Keratinocyte (primary cell): ENCODE measurements at regions not wholly inside any gene's neighbourhood (a gene's known extent, or its start where the extent isn't known, plus 50 kb on each side); places are given as distances from the start of the nearest gene placed in this dataset.

Source experiments
- DNase-seq: peaks from one replicate; pipeline ENCODE4 v3.0.0-alpha.2; 2011; ENCODE audit warnings: low read depth, missing footprints, low spot score
- FAIRE-seq: peaks from 2 replicates; lab custom pipeline; 2011; peaks lifted over from hg19 to GRCh38; lab: Jason Lieb, UNC
- H2AFZ ChIP-seq: 2 replicates; pipeline ENCODE4 v1.6.0; 2012; ENCODE audit warnings: low read length, control low read depth, inconsistent platforms; ENCODE audit not compliant: control insufficient read depth
- H3K27ac ChIP-seq: 2 replicates; pipeline ENCODE4 v1.5.1; 2011; ENCODE audit warnings: low read length; ENCODE audit not compliant: control insufficient read depth, insufficient read depth
- H3K27me3 ChIP-seq: 3 replicates; pipeline ENCODE4 v1.6.0; 2011; ENCODE audit warnings: low read length; ENCODE audit not compliant: control insufficient read depth, insufficient read depth; ENCODE audit errors: extremely low read depth
- H3K36me3 ChIP-seq, 2 experiments: 2 replicates in 1 of 2; 3 replicates in 1 of 2; pipeline ENCODE4 v1.5.1; 2011; ENCODE audit warnings: low read length in 2 of 2, mild to moderate bottlenecking in 1 of 2; ENCODE audit not compliant: control insufficient read depth in 2 of 2, insufficient read depth in 2 of 2; ENCODE audit errors: extremely low read depth in 1 of 2
- H3K4me1 ChIP-seq: 3 replicates; pipeline ENCODE4 v1.5.1; 2011; ENCODE audit warnings: low read length; ENCODE audit not compliant: control insufficient read depth, insufficient read depth; ENCODE audit errors: extremely low read depth
- H3K4me2 ChIP-seq: 3 replicates; pipeline ENCODE4 v1.6.0; 2011; ENCODE audit warnings: low read depth, low read length; ENCODE audit not compliant: control insufficient read depth, insufficient read depth; ENCODE audit errors: extremely low read depth
- H3K4me3 ChIP-seq, 3 experiments: fragments of 200-600 bp in 1 of 3; sonication (generic) in 1 of 3; 2 replicates in 2 of 3; 3 replicates in 1 of 3; pipeline ENCODE4 v1.5.1; 2011 to 2016; ENCODE audit warnings: low read length in 3 of 3, mild to moderate bottlenecking in 3 of 3, control low read depth in 2 of 3, inconsistent platforms in 1 of 3, low read depth in 1 of 3, mixed read lengths in 1 of 3, mixed run types in 1 of 3, moderate library complexity in 1 of 3; ENCODE audit not compliant: control insufficient read depth in 2 of 3, insufficient read depth in 2 of 3; ENCODE audit errors: extremely low read depth in 1 of 3
- H3K79me2 ChIP-seq: 2 replicates; pipeline ENCODE4 v1.6.0; 2012; ENCODE audit warnings: low read length; ENCODE audit not compliant: control insufficient read depth, insufficient read depth
- H3K9ac ChIP-seq: 3 replicates; pipeline ENCODE4 v1.6.0; 2011; ENCODE audit warnings: low read length; ENCODE audit not compliant: control insufficient read depth, insufficient read depth; ENCODE audit errors: extremely low read depth
- H3K9me1 ChIP-seq: 3 replicates; pipeline ENCODE4 v1.6.0; 2011; ENCODE audit warnings: low read length; ENCODE audit not compliant: control insufficient read depth, insufficient read depth; ENCODE audit errors: extremely low read depth
- H3K9me3 ChIP-seq: 2 replicates; pipeline ENCODE4 v1.5.1; 2012; ENCODE audit warnings: low read depth, low read length; ENCODE audit not compliant: control insufficient read depth
- H4K20me1 ChIP-seq: 3 replicates; pipeline ENCODE4 v1.6.0; 2011; ENCODE audit warnings: low read length; ENCODE audit not compliant: control insufficient read depth, insufficient read depth; ENCODE audit errors: extremely low read depth
- EZH2 ChIP-seq: IDR thresholded peaks from one replicate; pipeline ENCODE4 v1.6.1; 2012; ENCODE audit warnings: inconsistent platforms, mild to moderate bottlenecking, low read length, moderate library complexity
- dilution Hi-C: fragments of 300-500 bp; cut with MboI; formaldehyde crosslinking; loops from one replicate; pipeline ENCODE4 v1.7.0; 2020; ENCODE audit warnings: low sequenced_read_pairs; ENCODE audit not compliant: extremely low pct_ligation_motif_present
- TF ChIP-seq, protein P1 (sequence below), 3 experiments: IDR thresholded peaks in 1 of 3; conservative IDR thresholded peaks in 1 of 3; optimal IDR thresholded peaks in 1 of 3; 2 replicates in 2 of 3; 3 replicates in 1 of 3; pipeline versions ENCODE3 to v1.5.1; 2011; ENCODE audit warnings: low read length in 3 of 3, mild to moderate bottlenecking in 3 of 3, moderate library complexity in 2 of 3, control low read depth in 1 of 3, inconsistent platforms in 1 of 3; ENCODE audit not compliant: insufficient read depth in 2 of 3; ENCODE audit errors: extremely low read depth in 1 of 3

DNA sequence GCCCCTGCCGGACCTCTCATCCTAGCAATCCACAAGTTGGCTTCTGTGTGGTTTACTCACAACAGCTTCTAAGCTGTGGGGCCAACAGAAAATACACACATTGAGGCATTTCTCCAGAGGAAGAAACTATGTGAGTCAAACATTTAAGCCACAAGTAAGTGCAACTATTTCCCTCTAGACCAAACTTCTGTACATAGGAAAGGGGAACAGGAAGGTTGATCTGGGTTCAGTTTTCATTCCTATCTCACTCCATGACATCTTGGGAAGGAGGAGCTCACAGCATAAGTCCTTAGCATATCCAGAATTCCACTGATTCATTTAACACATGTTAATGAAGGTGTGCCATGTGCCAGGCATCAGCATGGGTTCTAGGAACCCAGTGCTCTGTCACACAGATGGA is 72.8 kb upstream of the PICALM start:
- H3K9me1 ChIP-seq = no peaks in the 10 kb centered on the region
- H3K79me2 ChIP-seq = no peaks in the 10 kb centered on the region
- no peaks in the 10 kb centered on the region for H3K36me3 ChIP-seq
- H3K4me3 ChIP-seq = no peak overlapping the region
- H3K27me3 ChIP-seq = no peaks in the 10 kb centered on the region
- DNase-seq = no peak
- no peak overlapping the region for H3K9ac ChIP-seq
- no peaks in the 10 kb centered on the region for H3K9me3 ChIP-seq
- H2AFZ ChIP-seq = no peak overlapping the region
- no peak overlapping the region for H3K4me2 ChIP-seq
- H4K20me1 ChIP-seq = no peaks in the 10 kb centered on the region
- FAIRE-seq = no peak
- dilution Hi-C loops = no loop called here
- no peaks in the 10 kb centered on the region for H3K4me1 ChIP-seq
- H3K27ac ChIP-seq = no peak overlapping the region
- TF ChIP-seq EZH2 = no peak
- TF ChIP-seq, protein P1, sequence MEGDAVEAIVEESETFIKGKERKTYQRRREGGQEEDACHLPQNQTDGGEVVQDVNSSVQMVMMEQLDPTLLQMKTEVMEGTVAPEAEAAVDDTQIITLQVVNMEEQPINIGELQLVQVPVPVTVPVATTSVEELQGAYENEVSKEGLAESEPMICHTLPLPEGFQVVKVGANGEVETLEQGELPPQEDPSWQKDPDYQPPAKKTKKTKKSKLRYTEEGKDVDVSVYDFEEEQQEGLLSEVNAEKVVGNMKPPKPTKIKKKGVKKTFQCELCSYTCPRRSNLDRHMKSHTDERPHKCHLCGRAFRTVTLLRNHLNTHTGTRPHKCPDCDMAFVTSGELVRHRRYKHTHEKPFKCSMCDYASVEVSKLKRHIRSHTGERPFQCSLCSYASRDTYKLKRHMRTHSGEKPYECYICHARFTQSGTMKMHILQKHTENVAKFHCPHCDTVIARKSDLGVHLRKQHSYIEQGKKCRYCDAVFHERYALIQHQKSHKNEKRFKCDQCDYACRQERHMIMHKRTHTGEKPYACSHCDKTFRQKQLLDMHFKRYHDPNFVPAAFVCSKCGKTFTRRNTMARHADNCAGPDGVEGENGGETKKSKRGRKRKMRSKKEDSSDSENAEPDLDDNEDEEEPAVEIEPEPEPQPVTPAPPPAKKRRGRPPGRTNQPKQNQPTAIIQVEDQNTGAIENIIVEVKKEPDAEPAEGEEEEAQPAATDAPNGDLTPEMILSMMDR (optimal IDR thresholded peaks at IDR 0.05 in 1 of 3, IDR thresholded peaks at IDR 0.05 in 1 of 3, conservative IDR thresholded peaks at IDR 0.05 in 1 of 3; ENCODE audit: extremely low read depth in 1 of 3, insufficient read depth in 2 of 3, low read length in 3 of 3) = no peak

DNA sequence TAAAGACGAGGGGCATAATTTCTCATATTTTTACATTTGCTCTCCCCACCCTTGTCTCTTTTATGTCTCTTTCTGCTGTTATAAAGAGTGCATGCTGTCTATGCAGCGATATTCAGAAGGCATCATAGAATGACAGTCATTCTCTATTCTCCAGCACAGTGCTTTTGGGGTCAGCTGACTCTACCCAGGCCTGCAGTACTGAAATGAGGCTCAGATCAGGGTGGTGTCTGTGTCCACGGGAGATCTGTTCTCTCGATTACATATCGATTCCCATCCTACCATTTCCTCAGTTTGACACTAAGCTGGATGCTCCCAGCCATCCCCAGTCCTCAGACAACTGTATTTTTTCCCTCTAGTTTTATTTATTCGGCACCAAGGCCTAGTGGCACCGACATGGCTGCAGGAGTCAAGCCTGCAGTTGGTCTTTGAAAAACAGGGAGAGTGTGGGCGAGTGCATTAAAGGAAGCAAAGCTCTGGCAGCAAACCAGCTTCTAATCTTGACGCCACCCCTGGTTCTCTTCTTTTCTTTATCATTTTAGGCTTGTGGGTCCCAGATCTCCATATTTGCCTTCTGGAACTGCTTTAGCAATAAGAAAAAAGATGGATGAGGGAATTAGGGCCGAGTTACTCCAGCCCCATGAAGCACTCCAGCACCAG is 71.6 kb upstream of the PICALM start:
- dilution Hi-C loops = no loop called here
- Histone ChIP-seq H3K27me3 (no peaks in the 10 kb centered on the region), H3K4me1 (no peaks in the 10 kb centered on the region), H2AFZ (no peak overlapping the region), H3K79me2 (no peaks in the 10 kb centered on the region), H3K9me3 (no peaks in the 10 kb centered on the region), H3K9me1 (no peaks in the 10 kb centered on the region), H4K20me1 (no peaks in the 10 kb centered on the region), H3K27ac (no peak overlapping the region), H3K9ac (no peak overlapping the region), H3K4me2 (no peak overlapping the region), H3K36me3 (no peaks in the 10 kb centered on the region), H3K4me3 (no peak overlapping the region)
- no peak for FAIRE-seq
- DNase-seq = no peak
- TF ChIP-seq EZH2 = no peak
- TF ChIP-seq, protein P1 (optimal IDR thresholded peaks at IDR 0.05 in 1 of 3, IDR thresholded peaks at IDR 0.05 in 1 of 3, conservative IDR thresholded peaks at IDR 0.05 in 1 of 3; ENCODE audit: extremely low read depth in 1 of 3, insufficient read depth in 2 of 3, low read length in 3 of 3) = no peak
